GM19193 (cell line): ENCODE measurements at regions not wholly inside any gene's neighbourhood (a gene's known extent, or its start where the extent isn't known, plus 50 kb on each side); places are given as distances from the start of the nearest gene placed in this dataset.

Source experiments
- POLR2A ChIP-seq: IDR thresholded peaks from 4 replicates; pipeline ENCODE4 v1.6.1; 2011; ENCODE audit not compliant: insufficient read depth, insufficient read length; ENCODE audit errors: extremely low read depth

GRCh38 chr12:4086481-4086880 is 187.1 kb upstream of the CCND2 start:
- no peak for TF ChIP-seq POLR2A

DNA sequence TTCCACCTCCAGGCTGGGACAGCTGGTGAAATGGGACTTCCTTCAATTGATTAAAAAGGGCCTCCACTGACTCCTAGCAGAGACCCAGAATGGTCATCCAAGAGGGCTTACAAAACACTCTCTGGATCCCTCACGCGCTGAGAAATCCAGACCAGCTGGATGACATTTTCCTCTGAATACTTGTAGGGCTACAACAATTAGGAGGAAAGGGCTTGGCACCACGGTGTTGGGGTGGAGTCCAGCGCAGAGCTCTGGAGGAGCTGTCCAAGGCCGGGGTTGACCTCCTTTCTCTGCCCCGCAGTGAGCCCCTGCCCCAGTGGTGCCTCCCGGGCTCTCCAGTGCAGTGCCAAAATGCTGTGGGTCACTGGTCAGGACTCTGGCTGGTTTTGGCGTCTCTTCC is 189.0 kb upstream of the CCND2 start:
- TF ChIP-seq POLR2A, result no peak

DNA sequence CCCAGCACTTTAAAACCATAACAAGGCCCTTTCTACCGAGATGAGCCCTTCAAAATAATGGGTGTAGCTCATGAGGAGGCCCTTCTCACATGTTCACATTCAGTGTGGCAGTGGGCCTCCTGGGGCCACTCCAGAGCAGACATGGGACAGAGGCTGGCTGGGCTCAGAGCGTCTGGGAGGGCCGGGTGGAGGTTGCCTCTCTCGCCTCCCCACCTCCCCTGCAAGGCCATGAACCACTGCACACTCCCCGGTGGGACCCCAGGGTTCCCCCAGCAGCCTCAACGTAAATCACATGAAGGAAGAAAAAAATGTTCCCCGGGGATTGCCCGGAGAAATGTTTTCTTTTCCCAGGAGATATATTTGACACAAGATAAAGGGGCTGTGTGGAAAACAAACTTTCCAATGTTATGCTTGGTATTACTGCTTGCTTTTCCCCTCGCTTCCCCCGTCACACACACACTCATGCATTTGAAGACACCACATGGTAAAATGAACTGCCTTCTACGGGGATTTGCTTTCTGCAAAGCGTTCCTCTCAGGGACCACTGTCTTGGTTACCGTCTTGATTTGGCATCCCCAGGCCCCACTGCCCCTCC is 190.7 kb upstream of the CCND2 start:
- no peak for TF ChIP-seq POLR2A

DNA sequence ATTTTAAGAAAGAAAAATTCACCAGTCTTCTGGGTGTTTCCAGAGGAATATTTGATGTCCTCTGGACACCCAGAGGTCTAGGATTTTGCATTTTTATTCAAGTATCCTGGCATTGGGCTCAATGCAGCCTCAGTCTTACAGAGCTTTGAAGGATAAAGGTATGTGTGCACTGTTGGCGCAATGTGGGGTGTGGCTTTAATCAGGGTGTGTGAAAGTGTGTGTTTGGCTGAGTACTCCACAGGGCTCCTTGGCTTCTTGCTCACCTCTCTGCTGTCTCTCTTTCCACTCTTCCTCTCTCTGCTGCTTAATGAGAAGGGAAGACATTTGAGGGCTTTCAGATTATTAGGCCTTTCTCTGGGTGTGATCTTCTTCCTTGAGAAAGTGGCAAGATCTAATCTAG is 193.3 kb upstream of the CCND2 start:
- no peak for TF ChIP-seq POLR2A

GRCh38 chr12:4074129-4074528 is 199.4 kb upstream of the CCND2 start:
- TF ChIP-seq POLR2A, result no peak

DNA sequence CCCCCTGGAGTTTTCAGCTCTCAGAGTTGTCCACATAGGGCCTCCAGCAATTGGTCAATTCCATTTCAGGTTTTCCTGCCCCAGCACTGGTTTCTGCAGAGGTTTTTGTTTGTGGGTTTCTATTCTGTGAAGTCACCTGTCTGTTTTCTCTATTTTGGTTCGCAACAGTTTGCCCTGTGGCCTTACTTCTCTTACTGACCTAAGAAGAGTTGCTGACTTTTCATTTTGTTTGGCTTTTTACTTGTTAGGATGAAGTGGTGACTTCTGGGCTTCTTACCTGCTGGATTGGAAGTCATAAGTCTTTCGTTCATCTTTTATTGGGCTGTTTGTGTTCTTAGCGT is 196.4 kb upstream of the PARP11 start:
- TF ChIP-seq POLR2A, result no peak

- TF ChIP-seq POLR2A, result no peak
Observed at GRCh38 chr12:4068981-4069669, 195.9 kb upstream of the PARP11 start.

DNA sequence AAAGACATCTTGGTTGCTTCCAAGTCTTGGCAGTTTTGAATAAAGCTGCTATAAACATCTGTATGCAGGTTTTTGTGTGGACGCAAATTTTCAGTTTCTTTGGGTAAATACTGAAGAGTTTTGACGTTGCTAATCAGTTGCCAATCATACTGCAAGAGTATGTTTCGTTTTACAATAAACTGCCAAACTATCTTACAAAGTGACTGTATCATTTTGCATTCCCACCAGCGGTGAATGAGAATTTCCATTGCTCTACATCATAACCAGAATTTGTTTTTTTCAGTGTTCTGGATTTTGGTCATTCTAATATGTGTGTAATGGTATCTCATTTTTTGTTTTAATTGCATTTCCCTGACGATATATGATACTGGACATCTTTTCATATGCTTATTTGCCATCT is 190.8 kb upstream of the PARP11 start:
- TF ChIP-seq POLR2A, result no peak

DNA sequence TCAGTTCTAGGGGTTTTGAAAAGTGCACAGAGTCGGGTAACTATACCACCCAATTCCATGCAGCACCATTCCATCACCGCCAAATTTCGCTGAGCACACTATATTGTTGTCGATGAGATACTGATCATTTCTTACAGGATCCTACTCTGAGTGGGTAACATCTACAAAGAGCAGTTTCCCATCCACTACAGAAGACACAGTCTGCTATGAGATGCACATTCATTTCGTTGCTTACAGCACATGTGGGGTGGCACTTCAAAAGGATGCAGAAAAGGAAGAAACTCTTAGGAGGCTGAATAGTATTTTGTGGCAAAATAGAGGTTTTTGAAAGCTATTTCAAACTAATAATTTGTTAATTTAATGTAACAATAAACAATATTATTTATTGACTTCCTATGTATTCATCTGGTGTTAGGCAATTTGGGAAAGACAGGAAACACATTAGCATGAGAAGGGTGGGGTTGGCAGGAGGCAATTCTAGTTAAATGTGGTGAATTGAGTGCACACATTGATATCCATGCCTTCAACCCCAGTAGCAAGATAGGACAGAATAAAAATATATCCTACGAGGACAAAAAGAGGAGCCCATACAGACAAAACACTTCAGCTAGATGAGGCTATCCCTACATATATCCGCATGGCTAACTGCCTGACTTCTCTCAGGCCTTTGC is 186.8 kb upstream of the PARP11 start:
- TF ChIP-seq POLR2A, result no peak

- TF ChIP-seq POLR2A, result no peak
Observed at GRCh38 chr12:4056910-4057845, 184.0 kb upstream of the PARP11 start.

DNA sequence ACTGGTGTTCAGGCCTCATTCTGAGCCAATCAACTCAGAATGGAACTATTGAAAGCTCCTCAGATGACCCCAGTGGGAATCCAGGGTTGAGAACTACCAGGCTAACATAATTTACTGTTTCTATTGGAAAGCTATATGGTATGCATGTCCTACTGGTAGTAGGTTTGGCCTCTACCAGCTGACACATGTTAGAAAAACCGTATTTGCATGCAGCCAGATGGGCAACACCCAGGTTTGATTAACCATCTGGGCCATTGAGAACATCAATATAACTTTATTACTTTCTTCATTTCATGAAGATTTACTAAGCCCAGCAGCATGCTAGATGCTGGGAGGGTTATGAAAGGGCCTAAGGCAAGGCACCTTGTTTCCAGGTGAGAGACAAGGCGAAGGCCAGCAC is 181.4 kb upstream of the PARP11 start:
- no peak for TF ChIP-seq POLR2A

GRCh38 chr12:4052691-4053090 is 179.5 kb upstream of the PARP11 start:
- no peak for TF ChIP-seq POLR2A

- no peak for TF ChIP-seq POLR2A
Observed at GRCh38 chr12:4051596-4051995, 178.4 kb upstream of the PARP11 start.

DNA sequence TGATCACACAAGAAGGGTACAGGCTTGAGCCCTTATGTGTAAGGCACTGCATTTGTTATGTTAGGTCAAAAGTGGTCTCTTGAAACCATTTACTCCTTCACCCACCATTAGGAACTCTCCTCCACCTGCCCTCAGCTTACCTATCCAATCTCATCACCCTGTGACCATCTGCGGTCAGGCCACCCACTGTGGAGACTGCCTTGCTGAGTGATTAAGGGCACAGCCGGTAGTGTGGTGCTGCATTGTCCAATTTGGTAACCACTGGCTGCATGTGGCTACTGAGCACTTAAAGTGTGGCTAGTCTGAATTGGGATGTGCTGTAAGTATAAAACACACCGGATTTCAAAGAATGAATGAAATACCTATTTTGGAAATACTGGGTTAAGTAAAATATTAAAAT is 177.1 kb upstream of the PARP11 start:
- no peak for TF ChIP-seq POLR2A
